ENCODE measurements at regions not wholly inside any gene's neighbourhood (a gene's known extent, or its start where the extent isn't known, plus 50 kb on each side); places are given as distances from the start of the nearest gene placed in this dataset.
"Not testable (repeated sequence)": the region's sequence is repeated elsewhere in the genome, so short reads cannot be mapped to it uniquely, and the experiment has no call there.

- not testable (repeated sequence) for TF ChIP-seq ZFP3, SNAI2, ZNF8, ZNF70 (CRISPR knock-in tag; IDR thresholded peaks at IDR 0.05)
These were observed 149.5 kb upstream of the FAM78B start for GRCh38 chr1:166316306-166316705.

Measured in SK-N-SH treated with all-trans-retinoic acid at 6 μM for 48 hours (cell line).